CD4-positive, CD25-positive, alpha-beta regulatory T cell (primary cell): ENCODE measurements at regions not wholly inside any gene's neighbourhood (a gene's known extent, or its start where the extent isn't known, plus 50 kb on each side); places are given as distances from the start of the nearest gene placed in this dataset.

Experiments
- ATAC-seq, 2 donors: fragments of 150-1000 bp; cut with Tn5 transposase; one replicate each; pipeline ENCODE4 v1.10.0; 2021; ENCODE audit warnings: low read depth in 2 of 2, moderate number of reproducible peaks in 2 of 2, moderate library complexity in 1 of 2
- DNase-seq, 3 donors: peaks; one replicate each; pipeline versions ENCODE4 v3.0.0 to v3.0.0-alpha.2; 2012 to 2022; ENCODE audit warnings: mixed read lengths in 1 of 3
- H3K27ac ChIP-seq: one replicate; pipeline ENCODE4 v1.7.0; 2013; ENCODE audit warnings: mild to moderate bottlenecking, low read length; ENCODE audit not compliant: insufficient read depth, poor library complexity, severe bottlenecking
- H3K27me3 ChIP-seq: one replicate; pipeline ENCODE4 v1.7.0; 2013; ENCODE audit warnings: low read length; ENCODE audit not compliant: control insufficient read depth, insufficient read depth
- H3K36me3 ChIP-seq: one replicate; pipeline ENCODE4 v1.7.0; 2013; ENCODE audit warnings: mild to moderate bottlenecking, low read length, moderate library complexity; ENCODE audit not compliant: control insufficient read depth, insufficient read depth
- H3K4me1 ChIP-seq: 2 replicates; pipeline ENCODE4 v1.7.0; 2013; ENCODE audit warnings: mild to moderate bottlenecking, low read length; ENCODE audit not compliant: insufficient read depth, control insufficient read depth, poor library complexity, severe bottlenecking
- H3K4me3 ChIP-seq: one replicate; pipeline ENCODE4 v1.7.0; 2013; ENCODE audit warnings: low read depth, mild to moderate bottlenecking, low read length, moderate library complexity
- H3K9me3 ChIP-seq, 2 experiments: 1 replicate in 1 of 2; 2 replicates in 1 of 2; pipeline ENCODE4 v1.7.0; 2013; ENCODE audit warnings: low read length in 2 of 2, mild to moderate bottlenecking in 1 of 2, moderate library complexity in 1 of 2; ENCODE audit not compliant: control insufficient read depth in 2 of 2
- H3K27ac Mint-ChIP-seq, 3 donors: one replicate each; pipeline ENCODE4 v1.8.0; 2020 to 2022; ENCODE audit warnings: mild to moderate bottlenecking in 3 of 3, mixed read lengths in 3 of 3, moderate library complexity in 2 of 3
- H3K27me3 Mint-ChIP-seq: one replicate; pipeline ENCODE4 v1.8.0; 2022; ENCODE audit warnings: mild to moderate bottlenecking, mixed read lengths
- H3K36me3 Mint-ChIP-seq: one replicate; pipeline ENCODE4 v1.8.0; 2020; ENCODE audit warnings: mixed read lengths
- H3K4me1 Mint-ChIP-seq, 4 donors: one replicate each; pipeline ENCODE4 v1.8.0; 2020 to 2022; ENCODE audit warnings: mixed read lengths in 4 of 4, mild to moderate bottlenecking in 1 of 4
- H3K4me3 Mint-ChIP-seq, 4 donors: one replicate each; pipeline ENCODE4 v1.8.0; 2020 to 2022; ENCODE audit warnings: mild to moderate bottlenecking in 4 of 4, mixed read lengths in 4 of 4, moderate library complexity in 3 of 4
- H3K9me3 Mint-ChIP-seq, 7 donors: one replicate each; pipeline ENCODE4 v1.8.0; 2020 to 2022; ENCODE audit warnings: mixed read lengths in 7 of 7, mild to moderate bottlenecking in 3 of 7, moderate library complexity in 2 of 7

GRCh38 chr17:12580640-12581039, 85.0 kb upstream of the MYOCD start:
- Histone ChIP-seq H3K27ac (no peak overlapping the region), H3K9me3 (no peaks in the 10 kb centered on the region), H3K36me3 (no peaks in the 10 kb centered on the region), H3K4me1 (no peaks in the 10 kb centered on the region), H3K27me3 (no peaks in the 10 kb centered on the region), H3K4me3 (no peak overlapping the region)
- DNase-seq (no peak), ATAC-seq (no peak)
- Mint-ChIP-seq H3K9me3 (peaks cover 0 to 14% (median 4%) of the 10 kb centered on the region in 7 donors), H3K27me3 (no peaks in the 10 kb centered on the region), H3K36me3 (no peaks in the 10 kb centered on the region), H3K27ac (no peak overlapping the region), H3K4me1 (no peaks in the 10 kb centered on the region), H3K4me3 (no peak overlapping the region)

- peaks cover 2 to 16% (median 5%) of the 10 kb centered on the region in 7 donors for H3K9me3 Mint-ChIP-seq
- no peak for ATAC-seq
- H3K4me1 ChIP-seq = no peaks in the 10 kb centered on the region
These were observed 81.0 kb upstream of the MYOCD start for GRCh38 chr17:12584727-12585126.

GRCh38 chr17:12588531-12588930, 77.2 kb upstream of the MYOCD start:
- Histone ChIP-seq H3K27me3 (no peaks in the 10 kb centered on the region), H3K4me3 (no peak overlapping the region), H3K36me3 (no peaks in the 10 kb centered on the region), H3K4me1 (no peaks in the 10 kb centered on the region), H3K27ac (no peak overlapping the region), H3K9me3 (no peaks in the 10 kb centered on the region)
- DNase-seq (no peak), ATAC-seq (no peak)
- Mint-ChIP-seq H3K9me3 (peaks cover 0 to 16% (median 2%) of the 10 kb centered on the region in 7 donors), H3K4me3 (no peak overlapping the region), H3K27me3 (no peaks in the 10 kb centered on the region), H3K4me1 (no peaks in the 10 kb centered on the region), H3K36me3 (no peaks in the 10 kb centered on the region), H3K27ac (no peak overlapping the region)

More at GRCh38 chr17:12584727-12585126, 81.0 kb upstream of the MYOCD start:
- Mint-ChIP-seq H3K4me1 (no peaks in the 10 kb centered on the region), H3K4me3 (no peak overlapping the region), H3K36me3 (no peaks in the 10 kb centered on the region), H3K27me3 (no peaks in the 10 kb centered on the region), H3K27ac (no peak overlapping the region)
- Histone ChIP-seq H3K9me3 (no peaks in the 10 kb centered on the region), H3K36me3 (no peaks in the 10 kb centered on the region), H3K27ac (no peak overlapping the region), H3K27me3 (no peaks in the 10 kb centered on the region), H3K4me3 (no peak overlapping the region)
- DNase-seq = no peak

GRCh38 chr17:12590417-12590816, 75.3 kb upstream of the MYOCD start:
- no peaks in the 10 kb centered on the region for H3K27me3 Mint-ChIP-seq
- Histone ChIP-seq H3K4me1 (no peaks in the 10 kb centered on the region), H3K36me3 (no peaks in the 10 kb centered on the region), H3K27ac (no peak overlapping the region), H3K9me3 (no peaks in the 10 kb centered on the region), H3K4me3 (no peak overlapping the region), H3K27me3 (no peaks in the 10 kb centered on the region)
- no peaks in the 10 kb centered on the region for H3K4me1 Mint-ChIP-seq
- no peak for DNase-seq
- peaks cover 0 to 13% (median 5%) of the 10 kb centered on the region in 7 donors for H3K9me3 Mint-ChIP-seq
- no peak overlapping the region for H3K4me3 Mint-ChIP-seq
- ATAC-seq = no peak
- no peak overlapping the region for H3K27ac Mint-ChIP-seq
- no peaks in the 10 kb centered on the region for H3K36me3 Mint-ChIP-seq

- no peak for ATAC-seq
- no peaks in the 10 kb centered on the region for H3K27me3 ChIP-seq
- peaks cover 0 to 8% (median 5%) of the 10 kb centered on the region in 7 donors for H3K9me3 Mint-ChIP-seq
- no peak overlapping the region for H3K27ac Mint-ChIP-seq
- no peak overlapping the region for H3K4me3 Mint-ChIP-seq
- no peaks in the 10 kb centered on the region for H3K36me3 Mint-ChIP-seq
- no peaks in the 10 kb centered on the region for H3K9me3 ChIP-seq
- H3K36me3 ChIP-seq = no peaks in the 10 kb centered on the region
- H3K27me3 Mint-ChIP-seq = no peaks in the 10 kb centered on the region
- no peak for DNase-seq
- no peaks in the 10 kb centered on the region for H3K4me1 Mint-ChIP-seq
- H3K4me1 ChIP-seq = no peaks in the 10 kb centered on the region
- no peak overlapping the region for H3K4me3 ChIP-seq
- H3K27ac ChIP-seq = no peak overlapping the region
These were observed 74.5 kb upstream of the MYOCD start for GRCh38 chr17:12591021-12591735.

- H3K4me3 Mint-ChIP-seq = no peak overlapping the region
- H3K27me3 Mint-ChIP-seq = no peaks in the 10 kb centered on the region
- DNase-seq (no peak), ATAC-seq (no peak)
- Histone ChIP-seq H3K27me3 (no peaks in the 10 kb centered on the region), H3K4me1 (no peaks in the 10 kb centered on the region), H3K4me3 (no peak overlapping the region), H3K9me3 (no peaks in the 10 kb centered on the region), H3K27ac (no peak overlapping the region), H3K36me3 (no peaks in the 10 kb centered on the region)
- peaks cover 0 to 8% (median 5%) of the 10 kb centered on the region in 7 donors for H3K9me3 Mint-ChIP-seq
- no peaks in the 10 kb centered on the region for H3K4me1 Mint-ChIP-seq
- no peaks in the 10 kb centered on the region for H3K36me3 Mint-ChIP-seq
- H3K27ac Mint-ChIP-seq = no peak overlapping the region
These were observed 72.7 kb upstream of the MYOCD start for GRCh38 chr17:12592941-12593340.

- no peak overlapping the region for H3K27ac Mint-ChIP-seq
- H3K27me3 ChIP-seq = no peaks in the 10 kb centered on the region
- H3K9me3 Mint-ChIP-seq = peaks cover 0 to 8% (median 2%) of the 10 kb centered on the region in 7 donors
- DNase-seq (no peak), ATAC-seq (no peak)
- H3K4me3 Mint-ChIP-seq = no peak overlapping the region
- H3K4me1 ChIP-seq = no peaks in the 10 kb centered on the region
- H3K36me3 ChIP-seq = no peaks in the 10 kb centered on the region
- no peaks in the 10 kb centered on the region for H3K9me3 ChIP-seq
- H3K27me3 Mint-ChIP-seq = no peaks in the 10 kb centered on the region
- H3K27ac ChIP-seq = no peak overlapping the region
- no peak overlapping the region for H3K4me3 ChIP-seq
- no peaks in the 10 kb centered on the region for H3K36me3 Mint-ChIP-seq
- no peaks in the 10 kb centered on the region for H3K4me1 Mint-ChIP-seq
These were observed 68.7 kb upstream of the MYOCD start for GRCh38 chr17:12596961-12597360.

GRCh38 chr17:12597895-12598294, 67.8 kb upstream of the MYOCD start:
- H3K9me3 Mint-ChIP-seq = peaks cover 0 to 8% (median 2%) of the 10 kb centered on the region in 7 donors
- no peaks in the 10 kb centered on the region for H3K36me3 Mint-ChIP-seq
- H3K4me3 ChIP-seq = no peak overlapping the region
- no peaks in the 10 kb centered on the region for H3K27me3 Mint-ChIP-seq
- H3K4me1 ChIP-seq = no peaks in the 10 kb centered on the region
- H3K4me3 Mint-ChIP-seq = no peak overlapping the region
- no peaks in the 10 kb centered on the region for H3K27me3 ChIP-seq
- H3K4me1 Mint-ChIP-seq = no peaks in the 10 kb centered on the region
- ATAC-seq (no peak), DNase-seq (no peak)
- H3K27ac ChIP-seq = no peak overlapping the region
- H3K9me3 ChIP-seq = no peaks in the 10 kb centered on the region
- no peaks in the 10 kb centered on the region for H3K36me3 ChIP-seq
- H3K27ac Mint-ChIP-seq = no peak overlapping the region
